GM12878 (cell line): ENCODE measurements at regions not wholly inside any gene's neighbourhood (a gene's known extent, or its start where the extent isn't known, plus 50 kb on each side); places are given as distances from the start of the nearest gene placed in this dataset.

Source experiments
- ATAC-seq: fragments of 200-7000 bp; cut with Tn5 transposase; 3 replicates; pipeline ENCODE4 v1.9.1; 2020; ENCODE audit warnings: mild to moderate bottlenecking, moderate library complexity
- BruUV-seq: library from RNA; stranded (reverse); fragments of 400-500 nt; replicated peaks from 2 replicates; lab custom pipeline; 2021; lab: Mats Ljungman, UMichigan
- CTCF ChIA-PET: fragments of 300-600 bp; sonication (Branson Sonifier 250); formaldehyde crosslinking; extraction: SDS; loops from one replicate; lab custom pipeline; 2021; ENCODE audit warnings: inconsistent platforms; lab: Yijun Ruan, JAX
- POLR2A ChIA-PET: fragments of 350-600 bp; formaldehyde crosslinking; extraction: SDS; loops from one replicate; lab custom pipeline; 2021; ENCODE audit warnings: inconsistent platforms; lab: Charles Lee
- RAD21 ChIA-PET: fragments of 300-600 bp; sonication (Branson Sonifier 250); formaldehyde crosslinking; loops from one replicate; lab custom pipeline; 2023; ENCODE audit warnings: antibody characterized with exemption; ENCODE audit not compliant: unreplicated experiment; lab: Charles Lee
- SMC1A ChIA-PET: fragments of 300-600 bp; sonication (Branson Sonifier 250); formaldehyde crosslinking; loops from one replicate; lab custom pipeline; 2023; ENCODE audit not compliant: unreplicated experiment, uncharacterized antibody; lab: Charles Lee
- DNase-seq: peaks from one replicate; pipeline ENCODE4 v3.0.0-alpha.2; 2011; ENCODE audit warnings: low read depth, low spot score
- FAIRE-seq: peaks from 3 replicates; lab custom pipeline; 2011; peaks lifted over from hg19 to GRCh38; lab: Jason Lieb, UNC
- H2AFZ ChIP-seq: 2 replicates; pipeline ENCODE4 v1.6.0; 2011; ENCODE audit warnings: low read depth, low read length, control low read depth; ENCODE audit not compliant: control insufficient read depth
- H3K27ac ChIP-seq: 2 replicates; pipeline ENCODE4 v1.5.1; 2011; ENCODE audit warnings: control low read depth; ENCODE audit not compliant: control insufficient read depth, insufficient read depth
- H3K27me3 ChIP-seq, 2 experiments: replicated peaks in 1 of 2; 2 replicates each; pipeline versions ENCODE4 v1.6.0 to v1.6.1; 2011; ENCODE audit warnings: low read length in 1 of 2; ENCODE audit not compliant: control insufficient read depth in 2 of 2, insufficient read depth in 2 of 2
- H3K36me3 ChIP-seq, 2 experiments: 2 replicates each; pipeline ENCODE4 v1.5.1; 2011; ENCODE audit warnings: low read length in 1 of 2; ENCODE audit not compliant: control insufficient read depth in 2 of 2, insufficient read depth in 2 of 2
- H3K4me1 ChIP-seq: 2 replicates; pipeline ENCODE4 v1.6.1; 2011; ENCODE audit warnings: mild to moderate bottlenecking, low read length, moderate library complexity, mixed read lengths; ENCODE audit not compliant: control insufficient read depth, insufficient read depth
- H3K4me2 ChIP-seq: 2 replicates; pipeline ENCODE4 v1.6.0; 2011; ENCODE audit warnings: control low read depth; ENCODE audit not compliant: control insufficient read depth, insufficient read depth
- H3K4me3 ChIP-seq: fragments of 200-600 bp; sonication (generic); 2 replicates; pipeline ENCODE4 v1.5.1; 2016
- H3K79me2 ChIP-seq: 2 replicates; pipeline ENCODE4 v1.6.0; 2011; ENCODE audit warnings: low read length; ENCODE audit not compliant: control insufficient read depth, insufficient read depth
- H3K9ac ChIP-seq: 2 replicates; pipeline ENCODE4 v1.8.0; 2011; ENCODE audit warnings: low read length, control low read depth, mixed read lengths; ENCODE audit not compliant: control insufficient read depth, insufficient read depth
- H3K9me3 ChIP-seq: replicated peaks from 3 replicates; pipeline ENCODE4 v1.5.1; 2011; ENCODE audit warnings: mild to moderate bottlenecking, low read length; ENCODE audit not compliant: control insufficient read depth, insufficient read depth
- H4K20me1 ChIP-seq: 2 replicates; pipeline ENCODE4 v1.6.0; 2011; ENCODE audit not compliant: control insufficient read depth, insufficient read depth
- BMI1 ChIP-seq: fragments of 450-650 bp; IDR thresholded peaks from 2 replicates; pipeline ENCODE4 v1.6.1; 2016; ENCODE audit warnings: mild to moderate bottlenecking, moderate library complexity, borderline replicate concordance
- GATAD2B ChIP-seq: fragments of 450-650 bp; conservative IDR thresholded peaks from 2 replicates; pipeline ENCODE4 v1.6.1; 2017; ENCODE audit warnings: low read depth, mild to moderate bottlenecking, moderate library complexity
- HDAC6 ChIP-seq: fragments of 200-600 bp; sonication (generic); IDR thresholded peaks from one replicate; pipeline ENCODE4 v1.8.0; 2017; ENCODE audit warnings: antibody characterized with exemption; ENCODE audit not compliant: unreplicated experiment
- KAT2A ChIP-seq: conservative IDR thresholded peaks from 2 replicates; pipeline ENCODE4 v1.6.1; 2011; ENCODE audit warnings: low read depth, low read length; ENCODE audit not compliant: control insufficient read depth
- NFYA ChIP-seq: IDR thresholded peaks from 2 replicates; pipeline ENCODE4 v1.6.1; 2011; ENCODE audit warnings: low read depth, mild to moderate bottlenecking, low read length, improper control_type of control experiment, borderline replicate concordance
- NR2C1 ChIP-seq: fragments of 450-650 bp; IDR thresholded peaks from 2 replicates; pipeline ENCODE4 v1.6.1; 2017; ENCODE audit warnings: antibody characterized with exemption, mild to moderate bottlenecking, moderate library complexity
- NR2C2 ChIP-seq: IDR thresholded peaks from 2 replicates; pipeline ENCODE4 v1.6.1; 2011; ENCODE audit warnings: borderline replicate concordance, low read depth; ENCODE audit not compliant: control insufficient read depth, insufficient read length
- NR2F1 ChIP-seq: fragments of 450-650 bp; conservative IDR thresholded peaks from 2 replicates; pipeline ENCODE4 v1.6.1; 2017; ENCODE audit warnings: mild to moderate bottlenecking
- PAX8 ChIP-seq: fragments of 450-650 bp; IDR thresholded peaks from 2 replicates; pipeline ENCODE4 v1.6.1; 2017; ENCODE audit warnings: mild to moderate bottlenecking, moderate library complexity
- REST ChIP-seq: IDR thresholded peaks from 2 replicates; pipeline ENCODE4 v1.6.1; 2012; ENCODE audit warnings: mild to moderate bottlenecking, low read depth, low read length
- SMAD5 ChIP-seq: IDR thresholded peaks from 2 replicates; pipeline ENCODE4 v1.6.1; 2016; ENCODE audit warnings: antibody characterized with exemption, low read depth
- ZNF217 ChIP-seq: fragments of 450-650 bp; IDR thresholded peaks from 2 replicates; pipeline ENCODE4 v1.6.1; 2017; ENCODE audit warnings: antibody characterized with exemption, mild to moderate bottlenecking
- ZNF622 ChIP-seq: fragments of 450-650 bp; IDR thresholded peaks from 2 replicates; pipeline ENCODE4 v1.6.1; 2017; ENCODE audit warnings: mild to moderate bottlenecking, inconsistent platforms
- WGBS: methylation state at CpG from one replicate; pipeline ENCODE4 v1.1.6; 2016; ENCODE audit warnings: low lambda C conversion rate; ENCODE audit not compliant: insufficient replicate concordance, insufficient coverage; ENCODE audit errors: missing lambda C conversion rate; 5-methylcytosine and 5-hydroxymethylcytosine counted together
- in situ Hi-C: fragments of 300-500 bp; cut with MboI; formaldehyde crosslinking; loops from 9 replicates; pipeline ENCODE4 v1.14.3; 2018; ENCODE audit warnings: mixed read lengths
- intact Hi-C: fragments of 100-400 bp; cut with micrococcal nuclease; formaldehyde crosslinking; loops from one replicate; pipeline ENCODE4 v1.14.2; 2022; ENCODE audit not compliant: unreplicated experiment

GRCh38 chr1:60740154-60740553 lies 342.2 kb upstream of the NFIA start:
- Histone ChIP-seq H3K4me1 (no peaks in the 10 kb centered on the region), H3K4me2 (no peak overlapping the region), H2AFZ (no peak overlapping the region), H4K20me1 (no peaks in the 10 kb centered on the region), H3K9me3 (no peaks in the 10 kb centered on the region), H3K4me3 (no peak overlapping the region), H3K27ac (no peak overlapping the region), H3K27me3 (no peaks in the 10 kb centered on the region), H3K36me3 (no peaks in the 10 kb centered on the region), H3K79me2 (no peaks in the 10 kb centered on the region), H3K9ac (no peak overlapping the region)
- ATAC-seq (no peak), DNase-seq (no peak), FAIRE-seq (no peak)
- no TSS peak for BruUV-seq
- no peak for TF ChIP-seq REST
- no peak for TF ChIP-seq BMI1
- no peak for TF ChIP-seq NR2F1
- no peak for TF ChIP-seq NR2C2
- no peak for TF ChIP-seq SMAD5
- no peak for TF ChIP-seq ZNF622
- no peak for TF ChIP-seq ZNF217
- no peak for TF ChIP-seq NR2C1
- TF ChIP-seq GATAD2B, result no peak
- TF ChIP-seq NFYA, result no peak
- no peak for TF ChIP-seq PAX8
- no peak for TF ChIP-seq HDAC6
- no peak for TF ChIP-seq KAT2A
- ChIA-PET SMC1A (no interaction called here), POLR2A (no interaction called here), RAD21 (no interaction called here), CTCF (interaction anchor here (1.1 kb wide), 1 partner anchor 25 kb away, joined by 3 read pairs; no protein-coding TSS in a partner anchor)
- 0% methylated on average over 2 of the region's 2 CpGs for WGBS
- intact Hi-C loops (no loop called here), in situ Hi-C loops (no loop called here)
